HepG2 (cell line): ENCODE measurements at regions not wholly inside any gene's neighbourhood (a gene's known extent, or its start where the extent isn't known, plus 50 kb on each side); places are given as distances from the start of the nearest gene placed in this dataset.

Source experiments
- ATAC-seq: fragments of 200-7000 bp; cut with Tn5 transposase; 3 replicates; pipeline ENCODE4 v1.9.1; 2020; ENCODE audit warnings: mild to moderate bottlenecking, moderate library complexity
- BruUV-seq: library from RNA; stranded (reverse); fragments of 400-500 nt; replicated peaks from 2 replicates; lab custom pipeline; 2021; lab: Mats Ljungman, UMichigan
- CTCF ChIA-PET: fragments of 300-600 bp; formaldehyde crosslinking; extraction: SDS; loops from one replicate; lab custom pipeline; 2021; ENCODE audit warnings: low total read pairs, inconsistent platforms, low intra/inter-chr PET ratio; lab: Yijun Ruan, JAX
- POLR2A ChIA-PET: fragments of 350-600 bp; sonication (Branson Sonifier 250); formaldehyde crosslinking; loops from one replicate; lab custom pipeline; 2020; ENCODE audit warnings: antibody characterized with exemption, inconsistent platforms; lab: Yijun Ruan, JAX
- DNase-seq: peaks from one replicate; pipeline ENCODE4 v3.0.0-alpha.2; 2015; ENCODE audit warnings: low spot score
- FAIRE-seq: peaks from 3 replicates; lab custom pipeline; 2011; peaks lifted over from hg19 to GRCh38; lab: Jason Lieb, UNC
- H2AFZ ChIP-seq: one replicate; pipeline ENCODE4 v1.6.1; 2011; ENCODE audit warnings: low read length, inconsistent platforms
- H3K27ac ChIP-seq: fragments of 300-600 bp; 3 replicates; pipeline ENCODE4 v1.8.0; 2011; ENCODE audit warnings: mixed run types, mild to moderate bottlenecking, mixed read lengths, low read length, inconsistent platforms; ENCODE audit not compliant: insufficient read depth; ENCODE audit errors: extremely low read length
- H3K27me3 ChIP-seq, 2 experiments: fragments of 200-600 bp in 1 of 2; 2 replicates in 1 of 2; 3 replicates in 1 of 2; pipeline versions ENCODE4 v1.6.0 to v1.8.0; 2011; ENCODE audit warnings: low read length in 2 of 2, mild to moderate bottlenecking in 2 of 2, moderate library complexity in 2 of 2, inconsistent platforms in 1 of 2; ENCODE audit not compliant: insufficient read depth in 2 of 2, control insufficient read depth in 1 of 2
- H3K36me3 ChIP-seq, 2 experiments: fragments of 200-600 bp in 1 of 2; replicated peaks in 1 of 2; 2 replicates in 1 of 2; 3 replicates in 1 of 2; pipeline versions ENCODE4 v1.5.1 to v1.8.0; 2011; ENCODE audit warnings: low read length in 2 of 2, inconsistent platforms in 1 of 2; ENCODE audit not compliant: insufficient read depth in 2 of 2, control insufficient read depth in 1 of 2
- H3K4me1 ChIP-seq: 2 replicates; pipeline ENCODE4 v1.5.1; 2012; ENCODE audit warnings: low read length, inconsistent platforms; ENCODE audit not compliant: insufficient read depth
- H3K4me2 ChIP-seq: 2 replicates; pipeline ENCODE4 v1.6.0; 2011; ENCODE audit warnings: low read depth, low read length, inconsistent platforms
- H3K4me3 ChIP-seq, 3 experiments: fragments of 200-600 bp in 1 of 3; sonication (generic), shearing (Covaris generic) in 1 of 3; replicated peaks in 1 of 3; 2 replicates each; pipeline ENCODE4 v1.5.1; 2011 to 2016; ENCODE audit warnings: low read length in 3 of 3, inconsistent platforms in 2 of 3, low read depth in 2 of 3, mild to moderate bottlenecking in 2 of 3, control low read depth in 1 of 3, mixed read lengths in 1 of 3; ENCODE audit not compliant: insufficient read depth in 1 of 3
- H3K79me2 ChIP-seq: one replicate; pipeline ENCODE4 v1.6.1; 2011; ENCODE audit warnings: low read length, inconsistent platforms; ENCODE audit not compliant: insufficient read depth
- H3K9ac ChIP-seq: 2 replicates; pipeline ENCODE4 v1.6.0; 2011; ENCODE audit warnings: mild to moderate bottlenecking, low read depth, low read length, inconsistent platforms; ENCODE audit not compliant: insufficient read depth
- H3K9me3 ChIP-seq: 2 replicates; pipeline ENCODE4 v1.5.1; 2012; ENCODE audit warnings: mild to moderate bottlenecking, low read length
- H4K20me1 ChIP-seq: 2 replicates; pipeline ENCODE4 v1.6.0; 2011; ENCODE audit warnings: inconsistent platforms, mild to moderate bottlenecking, low read length, moderate library complexity; ENCODE audit not compliant: insufficient read depth
- ETV6 ChIP-seq: sonication (generic); formaldehyde crosslinking; conservative IDR thresholded peaks from 2 replicates; pipeline ENCODE4 v1.4.0; 2020; ENCODE audit warnings: missing genetic modification reagents
- FOXO1 ChIP-seq: sonication (generic); formaldehyde crosslinking; IDR thresholded peaks from 2 replicates; pipeline ENCODE4 v1.4.0; 2020; ENCODE audit warnings: missing genetic modification reagents
- GFI1 ChIP-seq: sonication (generic); formaldehyde crosslinking; IDR thresholded peaks from 2 replicates; pipeline ENCODE4 v1.5.0; 2020; ENCODE audit warnings: missing genetic modification reagents, mild to moderate bottlenecking, borderline replicate concordance
- HIVEP1 ChIP-seq: sonication (generic); formaldehyde crosslinking; IDR thresholded peaks from 2 replicates; pipeline ENCODE4 v1.4.0; 2020; ENCODE audit warnings: mild to moderate bottlenecking, missing genetic modification reagents
- HMG20B ChIP-seq: conservative IDR thresholded peaks from 2 replicates; pipeline ENCODE4 v1.6.1; 2016; ENCODE audit warnings: missing genetic modification reagents, missing compliant biosample characterization
- JDP2 ChIP-seq: sonication (generic); formaldehyde crosslinking; IDR thresholded peaks from 2 replicates; pipeline ENCODE4 v1.8.1; 2022; ENCODE audit warnings: missing genetic modification reagents, borderline replicate concordance
- PHB2 ChIP-seq: fragments of 450-650 bp; IDR thresholded peaks from 2 replicates; pipeline ENCODE4 v1.6.1; 2018; ENCODE audit not compliant: partially characterized antibody
- RARA ChIP-seq: IDR thresholded peaks from 2 replicates; pipeline ENCODE4 v1.6.1; 2016; ENCODE audit warnings: missing genetic modification reagents, missing compliant biosample characterization
- ZFP36L2 ChIP-seq: sonication (generic); formaldehyde crosslinking; IDR thresholded peaks from 2 replicates; pipeline ENCODE4 v1.4.0; 2020; ENCODE audit warnings: missing genetic modification reagents
- ZNF354B ChIP-seq: sonication (generic); formaldehyde crosslinking; IDR thresholded peaks from 2 replicates; pipeline ENCODE4 v1.8.0; 2022; ENCODE audit warnings: mild to moderate bottlenecking, missing genetic modification reagents
- ZNF484 ChIP-seq: sonication (generic); formaldehyde crosslinking; IDR thresholded peaks from 2 replicates; pipeline ENCODE4 v1.5.1; 2020; ENCODE audit warnings: mild to moderate bottlenecking, low read depth, missing genetic modification reagents, borderline replicate concordance
- ZNF883 ChIP-seq: sonication (generic); formaldehyde crosslinking; IDR thresholded peaks from 2 replicates; pipeline ENCODE4 v1.5.1; 2020; ENCODE audit warnings: mild to moderate bottlenecking, missing genetic modification reagents; ENCODE audit errors: not compliant biosample characterization
- WGBS: methylation state at CpG from one replicate; pipeline ENCODE4 v1.1.6; 2017; ENCODE audit warnings: low lambda C conversion rate; 5-methylcytosine and 5-hydroxymethylcytosine counted together
- in situ Hi-C: cut with HindIII; loops from 2 replicates; pipeline ENCODE4 v1.10.0; 2017; ENCODE audit warnings: low pct_unique_long_range_greater_than_20kb; ENCODE audit not compliant: extremely low pct_ligation_motif_present
- intact Hi-C: fragments of 100-400 bp; cut with micrococcal nuclease; formaldehyde crosslinking; loops from one replicate; pipeline ENCODE4 v1.10.0; 2022; ENCODE audit not compliant: unreplicated experiment
- TF ChIP-seq, protein P1 (sequence below): sonication (generic); formaldehyde crosslinking; IDR thresholded peaks from 2 replicates; pipeline ENCODE4 v1.4.0; 2020; ENCODE audit warnings: missing genetic modification reagents
- TF ChIP-seq, protein P2 (sequence below): sonication (generic); formaldehyde crosslinking; IDR thresholded peaks from 2 replicates; pipeline ENCODE4 v1.8.0; 2022; ENCODE audit warnings: low read depth, missing genetic modification reagents
- TF ChIP-seq, protein P3 (sequence below), 2 experiments: sonication (generic) in 1 of 2; formaldehyde crosslinking in 1 of 2; IDR thresholded peaks; 2 replicates each; pipeline versions ENCODE4 v1.4.0 to v1.6.1; 2016 to 2020; ENCODE audit warnings: borderline replicate concordance in 1 of 2, low read depth in 1 of 2, mild to moderate bottlenecking in 1 of 2, missing genetic modification reagents in 1 of 2

DNA sequence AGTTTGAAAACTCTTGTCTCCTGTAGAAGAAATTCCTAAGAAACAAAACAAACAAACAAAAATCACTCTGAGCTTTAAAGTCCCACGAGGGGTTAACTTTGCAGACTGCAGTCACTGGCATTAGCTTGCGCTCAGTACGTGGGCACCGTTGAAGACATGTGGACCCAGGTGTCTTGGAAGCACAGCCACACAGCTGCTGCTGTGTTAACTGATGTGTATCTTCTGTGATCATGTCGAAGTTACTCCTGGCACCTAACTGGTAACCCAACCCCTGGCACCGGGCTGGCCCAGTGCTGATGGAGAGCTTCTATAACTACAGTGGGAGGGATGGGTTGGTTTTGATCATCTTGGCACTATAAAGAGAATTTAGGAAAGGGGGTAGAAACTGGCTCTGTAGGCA, 51.6 kb upstream of the FHL2 start (continued):
- TF ChIP-seq, protein P1, sequence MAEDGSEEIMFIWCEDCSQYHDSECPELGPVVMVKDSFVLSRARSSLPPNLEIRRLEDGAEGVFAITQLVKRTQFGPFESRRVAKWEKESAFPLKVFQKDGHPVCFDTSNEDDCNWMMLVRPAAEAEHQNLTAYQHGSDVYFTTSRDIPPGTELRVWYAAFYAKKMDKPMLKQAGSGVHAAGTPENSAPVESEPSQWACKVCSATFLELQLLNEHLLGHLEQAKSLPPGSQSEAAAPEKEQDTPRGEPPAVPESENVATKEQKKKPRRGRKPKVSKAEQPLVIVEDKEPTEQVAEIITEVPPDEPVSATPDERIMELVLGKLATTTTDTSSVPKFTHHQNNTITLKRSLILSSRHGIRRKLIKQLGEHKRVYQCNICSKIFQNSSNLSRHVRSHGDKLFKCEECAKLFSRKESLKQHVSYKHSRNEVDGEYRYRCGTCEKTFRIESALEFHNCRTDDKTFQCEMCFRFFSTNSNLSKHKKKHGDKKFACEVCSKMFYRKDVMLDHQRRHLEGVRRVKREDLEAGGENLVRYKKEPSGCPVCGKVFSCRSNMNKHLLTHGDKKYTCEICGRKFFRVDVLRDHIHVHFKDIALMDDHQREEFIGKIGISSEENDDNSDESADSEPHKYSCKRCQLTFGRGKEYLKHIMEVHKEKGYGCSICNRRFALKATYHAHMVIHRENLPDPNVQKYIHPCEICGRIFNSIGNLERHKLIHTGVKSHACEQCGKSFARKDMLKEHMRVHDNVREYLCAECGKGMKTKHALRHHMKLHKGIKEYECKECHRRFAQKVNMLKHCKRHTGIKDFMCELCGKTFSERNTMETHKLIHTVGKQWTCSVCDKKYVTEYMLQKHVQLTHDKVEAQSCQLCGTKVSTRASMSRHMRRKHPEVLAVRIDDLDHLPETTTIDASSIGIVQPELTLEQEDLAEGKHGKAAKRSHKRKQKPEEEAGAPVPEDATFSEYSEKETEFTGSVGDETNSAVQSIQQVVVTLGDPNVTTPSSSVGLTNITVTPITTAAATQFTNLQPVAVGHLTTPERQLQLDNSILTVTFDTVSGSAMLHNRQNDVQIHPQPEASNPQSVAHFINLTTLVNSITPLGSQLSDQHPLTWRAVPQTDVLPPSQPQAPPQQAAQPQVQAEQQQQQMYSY (CRISPR knock-in tag), result no peak
- no peak for TF ChIP-seq HIVEP1 (CRISPR knock-in tag)
- TF ChIP-seq, protein P2, sequence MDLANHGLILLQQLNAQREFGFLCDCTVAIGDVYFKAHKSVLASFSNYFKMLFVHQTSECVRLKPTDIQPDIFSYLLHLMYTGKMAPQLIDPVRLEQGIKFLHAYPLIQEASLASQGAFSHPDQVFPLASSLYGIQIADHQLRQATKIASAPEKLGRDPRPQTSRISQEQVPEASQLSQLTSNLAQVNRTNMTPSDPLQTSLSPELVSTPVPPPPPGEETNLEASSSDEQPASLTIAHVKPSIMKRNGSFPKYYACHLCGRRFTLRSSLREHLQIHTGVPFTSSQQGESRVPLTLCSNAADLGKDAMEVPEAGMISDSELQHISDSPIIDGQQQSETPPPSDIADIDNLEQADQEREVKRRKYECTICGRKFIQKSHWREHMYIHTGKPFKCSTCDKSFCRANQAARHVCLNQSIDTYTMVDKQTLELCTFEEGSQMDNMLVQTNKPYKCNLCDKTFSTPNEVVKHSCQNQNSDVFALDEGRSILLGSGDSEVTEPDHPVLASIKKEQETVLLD (CRISPR knock-in tag), result no peak
- TF ChIP-seq FOXO1, result no peak
- no peak for TF ChIP-seq ZNF883
- no peak for TF ChIP-seq ZFP36L2 (CRISPR knock-in tag)

DNA sequence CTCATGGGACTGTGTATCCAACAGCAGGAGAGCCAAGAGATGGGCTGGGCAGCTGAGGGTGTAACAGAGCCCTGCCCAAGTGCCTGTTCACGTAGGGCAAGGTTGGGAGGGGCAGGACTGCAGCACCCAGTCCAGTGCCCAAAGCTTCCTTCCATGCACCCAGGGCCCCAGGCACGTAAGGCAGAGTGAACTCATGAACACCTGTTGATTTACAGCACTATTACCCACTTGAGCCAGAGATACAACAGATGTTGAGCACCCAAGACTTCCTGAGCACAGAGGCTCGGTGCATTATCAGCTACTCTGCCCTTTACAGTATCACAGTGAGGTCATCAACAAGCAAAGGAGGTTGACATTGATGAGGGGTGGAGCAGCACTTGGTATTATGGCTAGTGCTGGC, 50.2 kb upstream of the FHL2 start:
- Histone ChIP-seq H3K27me3 (no peaks in the 10 kb centered on the region; a peak in 1 of 5 replicates), H3K4me3 (no peak overlapping the region), H3K4me2 (no peak overlapping the region), H3K9ac (no peak overlapping the region), H3K27ac (no peak overlapping the region), H3K9me3 (no peaks in the 10 kb centered on the region), H3K79me2 (no peaks in the 10 kb centered on the region), H4K20me1 (no peaks in the 10 kb centered on the region), H3K36me3 (no peaks in the 10 kb centered on the region), H2AFZ (no peak overlapping the region), H3K4me1 (no peaks in the 10 kb centered on the region)
- FAIRE-seq (no peak), DNase-seq (no peak), ATAC-seq (no peak)
- WGBS, result 6% methylated on average over 2 of the region's 3 CpGs
- ChIA-PET POLR2A (no interaction called here), CTCF (no interaction called here)
- intact Hi-C loops (no loop called here), in situ Hi-C loops (no loop called here)
- no TSS peak for BruUV-seq
- TF ChIP-seq PHB2 (no peak), ZNF484 (CRISPR knock-in tag) (no peak), GFI1 (no peak), RARA (CRISPR knock-in tag) (no peak), ETV6 (CRISPR knock-in tag) (no peak), HMG20B (CRISPR knock-in tag) (no peak), JDP2 (CRISPR knock-in tag) (no peak), ZNF354B (CRISPR knock-in tag) (no peak)
- TF ChIP-seq, protein P3, sequence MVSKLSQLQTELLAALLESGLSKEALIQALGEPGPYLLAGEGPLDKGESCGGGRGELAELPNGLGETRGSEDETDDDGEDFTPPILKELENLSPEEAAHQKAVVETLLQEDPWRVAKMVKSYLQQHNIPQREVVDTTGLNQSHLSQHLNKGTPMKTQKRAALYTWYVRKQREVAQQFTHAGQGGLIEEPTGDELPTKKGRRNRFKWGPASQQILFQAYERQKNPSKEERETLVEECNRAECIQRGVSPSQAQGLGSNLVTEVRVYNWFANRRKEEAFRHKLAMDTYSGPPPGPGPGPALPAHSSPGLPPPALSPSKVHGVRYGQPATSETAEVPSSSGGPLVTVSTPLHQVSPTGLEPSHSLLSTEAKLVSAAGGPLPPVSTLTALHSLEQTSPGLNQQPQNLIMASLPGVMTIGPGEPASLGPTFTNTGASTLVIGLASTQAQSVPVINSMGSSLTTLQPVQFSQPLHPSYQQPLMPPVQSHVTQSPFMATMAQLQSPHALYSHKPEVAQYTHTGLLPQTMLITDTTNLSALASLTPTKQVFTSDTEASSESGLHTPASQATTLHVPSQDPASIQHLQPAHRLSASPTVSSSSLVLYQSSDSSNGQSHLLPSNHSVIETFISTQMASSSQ (IDR thresholded peaks at IDR 0.05; ENCODE audit: low read depth), result no peak
- TF ChIP-seq, protein P3 (CRISPR knock-in tag; IDR thresholded peaks at IDR 0.05; ENCODE audit: borderline replicate concordance), result no peak
